ENCODE measurements at regions not wholly inside any gene's neighbourhood (a gene's known extent, or its start where the extent isn't known, plus 50 kb on each side); places are given as distances from the start of the nearest gene placed in this dataset.

GRCh38 chr9:115674091-115674490 lies 479.5 kb upstream of the PAPPA start:
- no peak for TF ChIP-seq CTCF (conservative IDR thresholded peaks at IDR 0.05; ENCODE audit: low read depth, low read length)
- H3K4me3 ChIP-seq (IDR thresholded peaks at IDR 0.05; ENCODE audit: insufficient read depth, low read depth, low read length): no peak overlapping the region
- no peak overlapping the region for H3K9ac ChIP-seq
- no peaks in the 10 kb centered on the region for H3K36me3 ChIP-seq (ENCODE audit: insufficient read depth)
- H3K79me2 ChIP-seq (ENCODE audit: insufficient read depth, low read depth): no peaks in the 10 kb centered on the region
- H3K4me1 ChIP-seq (ENCODE audit: low read depth, poor library complexity, severe bottlenecking): no peaks in the 10 kb centered on the region
- H3K27ac ChIP-seq: no peak overlapping the region
- no peak overlapping the region for H3K4me2 ChIP-seq
- H2AFZ ChIP-seq (ENCODE audit: low read depth): no peak overlapping the region
- H3K27me3 ChIP-seq (ENCODE audit: insufficient read depth, low read depth): no peaks in the 10 kb centered on the region
- no peaks in the 10 kb centered on the region for H4K20me1 ChIP-seq (ENCODE audit: insufficient read depth)

- Histone ChIP-seq H3K4me2 (no peak overlapping the region), H3K36me3 (ENCODE audit: insufficient read depth) (no peaks in the 10 kb centered on the region), H3K27ac (no peak overlapping the region), H3K4me3 (IDR thresholded peaks at IDR 0.05; ENCODE audit: insufficient read depth, low read depth, low read length) (no peak overlapping the region), H3K4me1 (ENCODE audit: low read depth, poor library complexity, severe bottlenecking) (no peaks in the 10 kb centered on the region), H3K79me2 (ENCODE audit: insufficient read depth, low read depth) (no peaks in the 10 kb centered on the region), H3K27me3 (ENCODE audit: insufficient read depth, low read depth) (no peaks in the 10 kb centered on the region), H3K9ac (no peak overlapping the region), H2AFZ (ENCODE audit: low read depth) (no peak overlapping the region), H4K20me1 (ENCODE audit: insufficient read depth) (no peaks in the 10 kb centered on the region)
- TF ChIP-seq CTCF (conservative IDR thresholded peaks at IDR 0.05; ENCODE audit: low read depth, low read length): no peak
Measured at GRCh38 chr9:115675834-115676233, 477.8 kb upstream of the PAPPA start.

- Histone ChIP-seq H3K36me3 (ENCODE audit: insufficient read depth) (no peaks in the 10 kb centered on the region), H2AFZ (ENCODE audit: low read depth) (no peak overlapping the region), H3K4me1 (ENCODE audit: low read depth, poor library complexity, severe bottlenecking) (no peaks in the 10 kb centered on the region), H3K27ac (no peak overlapping the region), H3K27me3 (ENCODE audit: insufficient read depth, low read depth) (no peaks in the 10 kb centered on the region), H3K4me3 (IDR thresholded peaks at IDR 0.05; ENCODE audit: insufficient read depth, low read depth, low read length) (no peak overlapping the region), H4K20me1 (ENCODE audit: insufficient read depth) (no peaks in the 10 kb centered on the region), H3K4me2 (no peak overlapping the region), H3K79me2 (ENCODE audit: insufficient read depth, low read depth) (no peaks in the 10 kb centered on the region), H3K9ac (no peak overlapping the region)
- no peak for TF ChIP-seq CTCF (conservative IDR thresholded peaks at IDR 0.05; ENCODE audit: low read depth, low read length)
Measured at GRCh38 chr9:115680231-115680630, 473.4 kb upstream of the PAPPA start.

- Histone ChIP-seq H3K27ac (no peak overlapping the region), H2AFZ (ENCODE audit: low read depth) (no peak overlapping the region), H4K20me1 (ENCODE audit: insufficient read depth) (no peaks in the 10 kb centered on the region), H3K79me2 (ENCODE audit: insufficient read depth, low read depth) (no peaks in the 10 kb centered on the region), H3K4me3 (IDR thresholded peaks at IDR 0.05; ENCODE audit: insufficient read depth, low read depth, low read length) (no peak overlapping the region), H3K4me1 (ENCODE audit: low read depth, poor library complexity, severe bottlenecking) (no peaks in the 10 kb centered on the region), H3K27me3 (ENCODE audit: insufficient read depth, low read depth) (no peaks in the 10 kb centered on the region), H3K4me2 (no peak overlapping the region), H3K9ac (no peak overlapping the region), H3K36me3 (ENCODE audit: insufficient read depth) (no peaks in the 10 kb centered on the region)
- no peak for TF ChIP-seq CTCF (conservative IDR thresholded peaks at IDR 0.05; ENCODE audit: low read depth, low read length)
Measured at GRCh38 chr9:115681585-115681984, 472.0 kb upstream of the PAPPA start.

- no peak overlapping the region for H3K4me2 ChIP-seq
- no peak for TF ChIP-seq CTCF (conservative IDR thresholded peaks at IDR 0.05; ENCODE audit: low read depth, low read length)
- H3K4me3 ChIP-seq (IDR thresholded peaks at IDR 0.05; ENCODE audit: insufficient read depth, low read depth, low read length): no peak overlapping the region
- no peaks in the 10 kb centered on the region for H4K20me1 ChIP-seq (ENCODE audit: insufficient read depth)
- no peak overlapping the region for H3K9ac ChIP-seq
- H2AFZ ChIP-seq (ENCODE audit: low read depth): no peak overlapping the region
- H3K27me3 ChIP-seq (ENCODE audit: insufficient read depth, low read depth): no peaks in the 10 kb centered on the region
- no peaks in the 10 kb centered on the region for H3K79me2 ChIP-seq (ENCODE audit: insufficient read depth, low read depth)
- H3K36me3 ChIP-seq (ENCODE audit: insufficient read depth): no peaks in the 10 kb centered on the region
- no peaks in the 10 kb centered on the region for H3K4me1 ChIP-seq (ENCODE audit: low read depth, poor library complexity, severe bottlenecking)
- H3K27ac ChIP-seq: no peak overlapping the region
Measured at GRCh38 chr9:115686069-115686468, 467.5 kb upstream of the PAPPA start.
